NOMO-1 treated with DMSO at 0.1 percent for 48 hours (cell line): ENCODE measurements at regions not wholly inside any gene's neighbourhood (a gene's known extent, or its start where the extent isn't known, plus 50 kb on each side); places are given as distances from the start of the nearest gene placed in this dataset.

Experiments
- DNase-seq: peaks from one replicate; lab custom pipeline; 2025; ENCODE audit not compliant: unreplicated experiment; lab: John Stamatoyannopoulos, UW

- no peak for DNase-seq
These were observed 195.8 kb downstream of the PTEN start for GRCh38 chr10:88059190-88059589.

GRCh38 chr10:88060762-88061161, 197.3 kb downstream of the PTEN start:
- DNase-seq, result no peak

- peak; percentile 48 for DNase-seq
These were observed 199.0 kb downstream of the PTEN start for GRCh38 chr10:88062385-88062784.

- DNase-seq, result no peak
These were observed 199.5 kb downstream of the PTEN start for GRCh38 chr10:88062798-88063472.

GRCh38 chr10:88063861-88064557, 200.6 kb downstream of the PTEN start:
- DNase-seq, result no peak

DNA sequence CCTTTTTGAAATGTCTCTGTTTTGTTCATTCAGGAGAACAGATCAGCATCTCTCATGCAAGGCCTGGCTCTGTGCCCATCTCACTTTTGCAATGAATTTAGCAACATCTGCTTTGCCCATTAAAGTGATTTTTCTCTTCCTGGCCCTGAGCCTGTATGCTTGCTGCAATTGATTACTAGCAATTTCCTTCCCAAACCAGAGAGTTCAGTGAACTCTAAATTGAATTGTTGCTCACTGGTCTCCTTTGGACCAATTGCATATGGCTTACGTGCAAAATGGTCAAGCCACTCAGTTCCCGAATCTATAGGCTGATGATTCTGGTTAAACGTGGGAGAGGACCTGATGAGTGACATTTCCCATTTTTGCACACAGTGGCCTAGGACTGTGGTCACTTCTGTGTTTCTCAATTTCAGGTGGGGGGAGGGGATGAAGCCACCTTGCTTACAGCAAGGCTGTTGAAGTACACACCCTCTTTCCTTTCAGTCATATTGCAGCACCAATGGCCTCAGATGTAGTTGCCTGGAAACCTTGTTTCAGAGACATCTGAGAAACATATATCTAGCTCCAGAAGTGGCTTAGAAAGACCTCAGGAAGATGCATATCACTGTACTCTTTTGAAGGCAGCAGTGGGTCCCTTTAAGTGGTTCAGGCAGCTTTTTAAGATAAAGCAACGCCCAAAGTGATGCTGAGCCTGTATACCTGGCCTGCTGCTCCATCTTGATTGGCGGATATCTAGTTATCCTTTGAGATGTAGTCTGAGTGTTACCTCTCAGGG, 201.4 kb downstream of the PTEN start:
- peak; percentile 98 for DNase-seq

DNA sequence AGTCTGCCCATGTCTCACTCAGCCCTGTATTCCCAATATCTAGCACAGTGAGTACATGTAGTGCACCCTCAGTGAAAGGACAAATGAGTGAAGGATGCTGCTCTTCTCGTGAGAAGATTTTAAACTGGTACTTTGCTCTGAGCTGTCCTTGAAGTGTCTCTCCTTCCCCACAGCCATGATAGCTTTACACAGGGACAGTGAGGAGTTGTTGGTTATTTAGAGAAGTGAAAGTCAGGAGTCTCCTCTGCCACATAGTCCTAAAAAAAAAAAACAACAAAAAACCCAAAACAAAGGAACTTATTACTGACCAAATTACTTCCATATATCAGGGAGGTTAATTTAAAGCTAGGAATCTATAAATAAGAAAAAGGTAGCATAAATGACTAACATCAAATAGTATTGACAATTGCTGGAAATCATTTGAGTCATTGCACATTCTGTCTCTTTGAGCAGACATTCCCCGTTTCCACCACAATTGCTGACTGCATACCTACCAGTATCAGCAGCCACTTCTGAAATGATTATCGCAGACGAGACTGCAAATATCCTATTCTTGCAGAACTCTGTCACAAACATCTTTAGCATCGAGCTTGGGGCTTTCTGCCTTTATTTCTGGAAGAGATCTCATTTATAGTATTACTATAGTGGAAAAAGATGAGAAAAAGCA, 202.1 kb downstream of the PTEN start:
- DNase-seq, result peak; percentile 82

DNA sequence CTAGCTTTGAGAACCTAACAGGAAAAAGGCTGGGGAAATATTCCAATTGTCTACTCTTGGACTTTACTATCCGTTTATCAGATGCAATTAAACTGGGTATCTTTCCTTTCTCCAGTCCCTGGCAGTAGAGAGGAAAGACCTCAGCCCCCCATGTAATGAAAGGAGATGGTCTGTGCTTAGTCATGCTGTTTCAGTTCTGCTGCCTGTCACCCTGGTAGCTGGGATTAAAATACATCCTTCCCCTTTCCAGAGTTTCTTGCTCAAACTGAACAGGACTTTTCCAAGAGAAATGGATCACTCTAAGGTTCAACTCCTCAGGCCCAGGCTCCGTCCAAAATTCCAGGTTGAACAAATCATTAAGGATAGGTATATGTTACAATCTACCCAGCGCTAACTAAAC, 202.9 kb downstream of the PTEN start:
- peak; percentile 43 for DNase-seq

DNA sequence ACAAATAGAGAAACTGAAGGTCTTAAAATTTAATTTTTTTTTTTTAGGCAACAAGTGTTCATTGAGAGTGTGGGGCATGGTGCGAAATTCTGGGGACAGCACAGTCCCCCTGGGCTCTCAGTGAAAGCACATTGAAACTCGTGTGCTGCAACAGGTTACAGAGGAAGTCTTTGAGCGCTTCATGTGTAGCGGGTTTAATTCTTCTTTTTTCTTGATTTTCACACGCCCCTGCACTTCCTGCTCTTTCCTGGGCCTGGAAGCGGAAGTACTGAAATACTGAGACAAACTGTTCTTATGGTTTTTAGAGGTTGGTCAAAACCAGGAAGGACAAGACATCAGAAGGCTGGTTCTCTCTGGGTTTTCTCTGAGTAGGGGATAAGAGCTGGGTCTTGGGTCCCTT, 203.5 kb downstream of the PTEN start:
- peak; percentile 97 for DNase-seq

GRCh38 chr10:88067737-88068136, 204.3 kb downstream of the PTEN start:
- DNase-seq, result no peak

- DNase-seq, result no peak
These were observed 205.9 kb downstream of the PTEN start for GRCh38 chr10:88069338-88069737.

DNA sequence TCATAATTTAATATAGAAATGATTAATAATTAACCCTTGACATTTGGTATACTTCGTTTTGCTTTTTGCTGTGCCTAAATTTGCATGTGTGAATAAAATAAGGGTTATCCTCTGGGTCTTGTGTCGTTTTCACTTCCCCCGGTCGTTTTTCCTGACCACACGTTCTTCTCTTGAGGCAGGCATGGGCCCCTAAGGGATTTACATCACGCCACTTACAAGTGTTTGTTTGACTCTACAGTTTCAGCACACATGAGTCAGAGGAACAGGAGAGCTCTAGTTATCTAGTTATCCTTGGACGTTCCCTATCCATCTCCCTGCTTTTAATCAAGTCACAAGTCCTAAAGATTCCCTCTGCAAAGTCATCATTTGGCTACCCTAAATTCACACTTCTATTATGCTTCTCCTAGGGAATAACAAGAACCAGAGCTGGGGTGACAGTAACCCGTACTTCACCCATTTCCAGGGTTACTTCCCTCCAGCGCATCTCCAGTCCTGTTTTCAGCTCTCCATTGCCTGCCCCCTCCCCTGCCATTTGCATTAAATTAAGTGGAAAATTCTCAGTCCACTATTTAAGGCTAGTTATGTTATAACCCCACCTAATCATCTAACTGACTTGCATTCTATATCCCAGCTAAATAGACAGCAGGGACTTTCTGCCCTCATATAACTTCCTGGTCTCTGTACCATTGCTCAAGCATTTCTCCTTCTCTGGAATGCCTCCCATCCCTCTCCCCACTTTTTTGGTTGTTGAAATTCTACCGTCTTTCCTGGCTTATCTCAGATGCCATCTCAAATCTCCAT, 206.9 kb downstream of the PTEN start:
- DNase-seq, result peak; percentile 79

GRCh38 chr10:88071879-88072278, 208.5 kb downstream of the PTEN start:
- peak; percentile 52 for DNase-seq

DNA sequence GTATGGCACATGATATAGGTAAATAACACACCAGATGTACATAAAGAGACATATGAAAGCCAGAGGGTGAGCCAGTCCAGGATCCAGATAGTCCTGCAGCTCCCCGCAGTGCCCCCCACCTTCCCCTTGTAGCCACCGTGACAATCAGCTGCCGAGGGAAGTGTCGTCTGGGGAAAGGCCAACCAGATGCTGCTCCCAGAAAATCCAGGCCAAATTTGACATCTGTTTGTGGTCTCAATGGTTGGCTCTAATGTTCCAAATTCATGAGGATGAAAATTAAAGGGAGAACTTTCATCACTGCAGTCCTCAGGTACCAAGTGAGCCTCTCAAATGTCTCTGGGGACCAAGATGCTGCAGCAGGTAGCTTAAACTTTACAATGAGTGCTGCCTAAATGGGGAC, 210.3 kb downstream of the PTEN start:
- DNase-seq, result no peak

GRCh38 chr10:88074971-88075370, 211.5 kb downstream of the PTEN start:
- no peak for DNase-seq

- peak; percentile 39 for DNase-seq
These were observed 212.8 kb downstream of the PTEN start for GRCh38 chr10:88076027-88076880.

DNA sequence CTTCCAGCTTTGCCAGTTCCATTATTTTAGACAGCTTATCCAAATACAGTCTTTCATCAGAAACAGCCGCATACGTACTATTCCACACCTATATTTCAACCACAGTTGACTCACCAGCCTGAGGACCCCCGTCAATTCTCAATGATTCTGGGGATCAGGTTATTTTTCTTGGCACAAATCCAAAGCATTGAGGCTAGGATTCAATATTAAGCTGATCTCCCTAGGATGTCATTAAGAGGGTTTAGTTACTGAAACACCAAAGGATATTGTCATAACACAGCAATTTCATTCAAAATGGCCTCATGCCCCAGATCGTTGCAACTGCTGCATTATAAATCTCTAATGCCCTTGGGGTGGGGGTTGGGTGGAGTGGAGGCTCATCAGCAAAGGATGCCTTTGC, 214.6 kb downstream of the PTEN start:
- DNase-seq, result no peak

GRCh38 chr10:88080213-88080612, 216.8 kb downstream of the PTEN start:
- DNase-seq, result no peak

DNA sequence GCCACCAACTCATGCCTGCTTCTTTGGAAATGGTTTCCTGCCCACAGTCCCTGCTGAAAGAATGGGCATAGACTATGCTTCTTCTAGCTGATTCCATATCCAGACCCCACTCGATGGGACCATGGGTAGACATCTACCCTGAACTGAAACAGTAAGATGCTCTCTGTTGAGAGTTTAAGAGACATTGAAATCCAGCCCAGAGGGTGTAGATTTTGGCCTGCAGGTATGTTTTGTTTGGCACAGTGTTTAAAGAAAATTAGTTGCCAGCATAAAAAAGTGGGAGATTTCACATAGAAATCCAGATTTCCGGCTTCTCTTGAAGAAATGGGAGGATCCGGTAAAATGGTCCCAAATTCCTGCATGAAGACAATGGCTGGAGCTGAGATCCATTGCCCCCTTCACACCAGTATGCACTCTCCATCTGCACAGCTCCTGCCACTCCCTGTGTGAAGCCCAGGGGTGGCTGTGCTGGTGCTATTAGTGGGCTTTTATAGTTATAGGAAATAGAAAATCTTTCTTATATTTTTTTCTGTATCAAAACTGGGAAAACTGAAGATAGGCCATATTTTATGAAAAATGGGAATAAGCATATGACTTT, 218.1 kb downstream of the PTEN start:
- no peak for DNase-seq
